ENCODE measurements at regions not wholly inside any gene's neighbourhood (a gene's known extent, or its start where the extent isn't known, plus 50 kb on each side); places are given as distances from the start of the nearest gene placed in this dataset.

DNA sequence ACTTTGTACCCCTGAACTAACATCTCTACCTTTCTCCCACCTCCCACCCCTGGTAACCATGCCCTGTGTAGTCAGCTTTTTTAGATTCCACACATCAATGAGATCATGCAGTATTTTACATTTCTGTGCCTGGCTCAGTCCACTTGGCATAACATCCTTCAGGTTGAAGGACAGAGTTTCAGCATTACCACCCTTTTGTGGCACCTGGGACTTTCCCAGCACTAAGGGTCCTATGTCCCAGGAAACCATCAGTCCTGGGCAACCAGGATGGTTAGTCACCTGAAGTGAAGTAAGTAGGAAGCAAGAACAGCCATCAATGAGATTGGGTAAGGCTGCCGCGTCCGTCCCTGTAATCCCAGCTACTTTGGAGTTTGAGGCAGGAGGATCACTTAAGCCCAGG is 370.6 kb downstream of the SIPA1L2 start:
- DNase-seq (no peak), ATAC-seq (no peak)
- intact Hi-C loops (cut with micrococcal nuclease): no loop called here

DNA sequence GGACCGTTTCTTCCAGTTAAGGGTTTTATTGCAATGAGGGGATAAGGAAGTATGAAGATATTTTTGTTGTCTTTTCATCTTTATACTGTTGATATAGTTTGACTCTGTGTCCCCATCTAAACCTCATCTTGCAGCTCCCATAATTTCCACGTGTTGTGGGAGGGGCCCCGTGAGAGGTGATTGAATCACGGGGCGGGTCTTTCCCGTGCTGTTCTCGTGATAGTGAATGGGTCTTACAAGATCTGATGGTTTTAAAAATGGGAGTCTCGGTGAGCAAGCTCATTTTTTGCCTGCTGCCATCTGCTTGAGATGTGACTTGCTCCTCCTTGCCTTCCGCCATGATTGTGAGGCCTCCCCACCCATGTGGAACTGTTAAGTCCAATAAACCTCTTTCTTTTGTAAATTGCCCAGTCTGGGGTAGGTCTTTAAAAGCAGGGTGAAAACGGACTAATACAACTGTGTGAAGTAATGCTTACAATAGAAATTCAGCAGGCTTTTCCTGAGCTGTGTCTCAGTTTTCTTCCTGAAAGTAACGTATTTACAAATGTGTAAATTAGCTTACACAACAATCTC is 377.3 kb downstream of the SIPA1L2 start:
- DNase-seq: no peak
- intact Hi-C loops (cut with micrococcal nuclease): no loop called here

GRCh38 chr1:232250838-232251237 is 379.1 kb downstream of the SIPA1L2 start:
- ATAC-seq (no peak), DNase-seq (no peak)
- intact Hi-C loops (cut with micrococcal nuclease): no loop called here

More for the DNA sequence above, 377.3 kb downstream of the SIPA1L2 start:
- no peak for ATAC-seq

- intact Hi-C loops (cut with micrococcal nuclease): no loop called here
- ATAC-seq (no peak), DNase-seq (no peak)
Observed at GRCh38 chr1:232249861-232250777, 379.8 kb downstream of the SIPA1L2 start.

DNA sequence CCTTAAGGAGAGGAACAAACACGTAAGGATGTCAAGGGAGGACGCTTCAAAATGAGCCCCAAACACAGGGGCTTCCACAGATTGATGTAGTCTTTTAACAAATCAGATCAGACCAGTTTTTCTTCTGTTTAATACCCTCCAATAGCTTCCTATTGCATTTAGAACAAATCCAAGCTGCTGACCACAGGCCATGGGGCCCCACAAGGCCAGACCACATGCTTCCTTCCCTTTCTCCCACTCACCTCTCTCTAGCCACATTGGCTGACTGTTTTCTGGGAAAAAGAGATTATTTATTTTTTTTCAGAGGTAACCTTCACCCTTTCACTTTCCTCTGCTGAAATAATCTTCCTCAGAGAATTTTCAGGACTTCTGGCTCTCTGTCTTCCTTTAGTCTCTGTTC is 380.6 kb downstream of the SIPA1L2 start:
- no peak for ATAC-seq
- intact Hi-C loops (cut with micrococcal nuclease): no loop called here

GRCh38 chr1:232248276-232248820 is 381.6 kb downstream of the SIPA1L2 start:
- intact Hi-C loops (cut with micrococcal nuclease): no loop called here
- no peak for DNase-seq
- no peak for ATAC-seq

More for the DNA sequence above, 380.6 kb downstream of the SIPA1L2 start:
- DNase-seq: no peak

DNA sequence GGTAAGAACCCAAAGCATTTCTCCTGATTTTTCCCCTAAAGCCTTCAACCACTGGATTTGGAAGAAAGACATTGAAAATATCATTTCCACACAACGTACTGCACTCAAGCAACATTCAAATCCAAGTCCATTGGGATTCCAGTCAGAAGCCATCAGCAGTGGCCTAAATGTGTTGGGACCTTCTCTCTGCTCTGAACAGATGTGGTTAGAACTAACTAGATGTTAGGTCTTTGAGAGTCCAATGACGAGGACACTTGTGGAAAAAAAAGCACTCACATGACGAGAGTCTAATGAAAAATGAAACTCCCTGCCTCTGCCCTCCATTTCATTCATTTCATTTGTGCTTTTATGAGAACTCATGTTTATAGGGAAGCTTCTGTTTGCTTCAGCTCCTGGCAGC is 382.3 kb downstream of the SIPA1L2 start:
- DNase-seq (no peak), ATAC-seq (no peak)
- intact Hi-C loops (cut with micrococcal nuclease): no loop called here

GRCh38 chr1:232244426-232244825 is 385.5 kb downstream of the SIPA1L2 start:
- no peak for ATAC-seq
- DNase-seq: no peak
- intact Hi-C loops (cut with micrococcal nuclease): no loop called here

GRCh38 chr1:232239998-232240397 is 389.9 kb downstream of the SIPA1L2 start:
- ATAC-seq: no peak
- no peak for DNase-seq
- intact Hi-C loops (cut with micrococcal nuclease): no loop called here

- no peak for DNase-seq
- intact Hi-C loops (cut with micrococcal nuclease): no loop called here
- no peak for ATAC-seq
Observed at GRCh38 chr1:232239522-232239921, 390.4 kb downstream of the SIPA1L2 start.

DNA sequence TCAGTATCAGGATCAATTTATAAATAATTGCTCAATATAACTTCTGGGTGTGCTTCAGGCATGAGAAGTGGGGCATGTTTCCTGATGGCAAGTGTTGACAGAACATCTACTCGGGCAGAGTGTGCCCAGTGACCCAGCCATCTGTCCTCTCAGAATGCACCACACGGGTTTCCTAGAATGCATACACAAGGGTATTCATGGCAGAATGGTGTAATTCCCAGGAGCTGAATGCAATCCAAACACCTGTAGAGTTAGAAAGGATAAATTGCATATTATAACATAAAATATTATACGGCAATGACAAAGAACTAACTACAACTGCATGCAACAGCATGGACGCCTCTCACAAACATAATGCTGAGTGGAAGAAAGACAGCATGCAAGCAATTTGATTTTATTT is 391.9 kb downstream of the SIPA1L2 start:
- ATAC-seq (no peak), DNase-seq (no peak)
- intact Hi-C loops (cut with micrococcal nuclease): no loop called here

DNA sequence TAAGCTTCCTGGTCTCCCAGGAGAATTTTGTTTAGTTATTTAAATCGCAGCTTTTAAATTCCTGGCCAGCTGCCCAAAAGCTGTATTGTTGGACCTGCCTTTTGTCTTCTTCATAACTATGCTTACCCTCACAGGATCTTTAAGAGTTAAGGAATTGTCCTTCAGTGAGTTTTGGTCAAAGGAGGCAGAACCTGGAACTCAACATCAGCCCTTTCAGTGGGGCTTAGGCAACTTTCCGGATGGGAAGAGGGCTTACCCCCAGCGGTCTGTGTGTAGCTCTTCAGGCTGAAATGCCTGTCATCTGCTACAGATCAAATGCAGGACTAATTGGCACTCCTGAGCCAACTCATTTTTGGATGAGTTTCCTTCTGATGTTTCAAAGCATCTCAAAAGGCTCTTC is 402.6 kb downstream of the SIPA1L2 start:
- intact Hi-C loops (cut with micrococcal nuclease): no loop called here
- ATAC-seq (no peak), DNase-seq (no peak)

DNA sequence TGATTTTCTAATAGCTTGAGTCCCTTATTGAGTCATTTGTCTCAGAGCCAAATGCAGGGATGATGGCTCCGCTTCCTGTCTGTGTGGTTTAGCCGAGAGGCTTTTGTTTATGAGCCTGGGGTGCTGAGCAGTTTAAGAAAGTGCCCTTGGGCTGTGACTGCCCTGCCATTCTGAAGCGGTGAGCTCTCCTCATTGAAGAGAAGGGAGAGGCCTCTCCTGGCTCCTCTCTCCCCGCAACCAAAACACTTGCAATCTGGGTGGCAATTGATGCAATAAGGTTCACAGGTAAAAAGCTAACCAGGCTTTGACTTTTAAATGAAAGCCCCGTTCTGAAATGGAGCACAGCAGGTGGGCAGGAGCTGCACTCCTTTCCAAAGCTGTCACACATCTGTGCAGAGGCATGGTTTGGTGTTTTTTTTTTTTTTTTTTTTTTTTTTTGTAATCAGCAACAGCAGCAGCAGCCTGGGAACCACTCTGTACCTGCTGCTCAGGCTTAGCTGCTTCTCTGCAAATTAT is 403.7 kb downstream of the SIPA1L2 start:
- DNase-seq (no peak), ATAC-seq (no peak)
- intact Hi-C loops (cut with micrococcal nuclease): no loop called here

GRCh38 chr1:232225336-232226131 is 404.4 kb downstream of the SIPA1L2 start:
- no peak for DNase-seq
- no peak for ATAC-seq
- intact Hi-C loops (cut with micrococcal nuclease): no loop called here

DNA sequence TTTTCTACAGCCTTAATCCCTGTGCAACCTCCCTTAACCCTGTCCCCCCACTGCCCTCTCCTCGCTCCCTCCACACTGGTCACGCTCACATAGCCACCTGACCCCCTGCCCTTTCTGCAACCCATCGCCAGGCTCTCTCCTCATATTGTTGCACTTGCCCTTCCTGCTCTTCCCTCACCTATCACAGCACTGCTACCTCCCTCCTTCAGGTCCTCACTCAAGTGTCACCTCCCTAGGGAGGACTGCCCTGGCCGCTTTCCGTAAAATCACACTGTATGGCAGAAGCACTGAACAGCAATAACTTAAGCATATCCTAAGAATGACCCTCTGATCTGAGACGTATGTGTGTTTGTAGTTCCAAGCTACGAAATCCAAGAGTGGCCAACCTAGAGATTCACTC is 406.0 kb downstream of the SIPA1L2 start:
- intact Hi-C loops (cut with micrococcal nuclease): no loop called here
- ATAC-seq (no peak), DNase-seq (no peak)

DNA sequence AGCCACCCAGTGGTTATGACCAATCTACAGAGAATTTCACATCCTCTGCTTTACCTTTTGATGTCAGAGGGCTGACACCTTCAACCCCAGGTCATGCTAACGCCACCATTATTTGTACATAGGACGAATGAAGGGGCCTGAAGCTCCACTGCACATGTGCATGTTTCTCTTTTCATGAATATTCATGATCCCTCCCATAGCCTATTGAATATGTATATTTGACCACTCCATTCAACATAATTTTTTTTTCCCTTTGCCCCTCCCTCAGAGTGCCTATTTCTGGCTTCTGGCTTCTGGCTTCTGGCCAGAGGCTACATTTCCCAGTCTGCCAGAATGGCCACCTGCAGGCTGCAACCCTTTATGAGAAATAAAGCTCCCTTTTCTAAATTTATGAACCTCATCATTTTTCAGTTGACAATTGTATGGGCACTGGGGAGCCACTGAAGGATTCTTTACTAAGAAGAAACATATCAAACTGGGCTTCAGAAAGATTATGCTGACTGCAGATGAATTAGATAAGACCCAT is 406.7 kb downstream of the SIPA1L2 start:
- ATAC-seq: no peak
- DNase-seq: no peak
- intact Hi-C loops (cut with micrococcal nuclease): no loop called here

- no peak for DNase-seq
- intact Hi-C loops (cut with micrococcal nuclease): no loop called here
- ATAC-seq: no peak
Observed at GRCh38 chr1:232222614-232223013, 407.3 kb downstream of the SIPA1L2 start.

GRCh38 chr1:232221802-232222499 is 408.0 kb downstream of the SIPA1L2 start:
- no peak for ATAC-seq
- no peak for DNase-seq
- intact Hi-C loops (cut with micrococcal nuclease): no loop called here

All from left ventricle myocardium superior (tissue), 1 donor.